Stomach (tissue), 8 donors: ENCODE measurements at regions not wholly inside any gene's neighbourhood (a gene's known extent, or its start where the extent isn't known, plus 50 kb on each side); places are given as distances from the start of the nearest gene placed in this dataset.

Experiments
- DNase-seq, 2 donors: peaks; one replicate each; pipeline versions ENCODE4 v3.0.0 to v3.0.0-alpha.2; 2013 to 2019
- H3K27ac ChIP-seq, 5 donors: fragments of 200-600 bp in 4 of 5; sonication (generic) in 4 of 5; one replicate each; pipeline ENCODE4 v1.5.1; 2013 to 2019; ENCODE audit warnings: mild to moderate bottlenecking in 1 of 5, moderate library complexity in 1 of 5
- H3K27me3 ChIP-seq, 3 donors: fragments of 200-600 bp; sonication (generic); one replicate each; pipeline ENCODE4 v1.5.1; 2017 to 2019; ENCODE audit warnings: mixed run types in 1 of 3
- H3K36me3 ChIP-seq, 4 donors: fragments of 200-600 bp; sonication (generic); 1 replicate in 3 of 4; 2 replicates in 1 of 4; pipeline ENCODE4 v1.5.1; 2016 to 2019
- H3K4me1 ChIP-seq, 4 donors: fragments of 200-600 bp; sonication (generic); one replicate each; pipeline ENCODE4 v1.5.1; 2016 to 2019
- H3K4me3 ChIP-seq, 4 donors: fragments of 200-600 bp; sonication (generic) in 3 of 4; one replicate each; pipeline ENCODE4 v1.5.1; 2016 to 2019; ENCODE audit warnings: mild to moderate bottlenecking in 1 of 4
- H3K9me3 ChIP-seq, 4 donors: fragments of 200-600 bp; sonication (generic); one replicate each; pipeline ENCODE4 v1.5.1; 2016 to 2019
- CTCF ChIP-seq, 7 experiments: fragments of 450-650 bp in 4 of 7; fragments of 200-600 bp in 3 of 7; sonication (generic) in 3 of 7; IDR thresholded peaks; one replicate each; pipeline ENCODE4 v1.5.1; 2016 to 2019; ENCODE audit warnings: antibody characterized with exemption in 7 of 7, control low read depth in 2 of 7, mild to moderate bottlenecking in 1 of 7
- EP300 ChIP-seq: sonication (generic); formaldehyde crosslinking; IDR thresholded peaks from one replicate; pipeline ENCODE4 v1.6.1; 2017; ENCODE audit warnings: antibody characterized with exemption
- POLR2A ChIP-seq, 4 donors: fragments of 450-650 bp; IDR thresholded peaks; one replicate each; pipeline ENCODE4 v1.6.1; 2016; ENCODE audit warnings: antibody characterized with exemption in 4 of 4, control low read depth in 2 of 4, mild to moderate bottlenecking in 1 of 4, moderate library complexity in 1 of 4
- POLR2AphosphoS5 ChIP-seq, 3 donors: sonication (generic); formaldehyde crosslinking; IDR thresholded peaks; one replicate each; pipeline ENCODE4 v1.6.1; 2016; ENCODE audit warnings: antibody characterized with exemption in 3 of 3
- WGBS, 5 donors: extraction: QIAGEN DNeasy Blood & Tissue Kit in 3 of 5; methylation state at CpG; one replicate each; pipeline versions ENCODE4 v1.1.5 to v1.1.7; 2013 to 2018; 5-methylcytosine and 5-hydroxymethylcytosine counted together
- intact Hi-C: fragments of 100-400 bp; cut with DNase I; formaldehyde crosslinking; loops from one replicate; pipeline ENCODE4 v1.15.1; 2023; ENCODE audit warnings: low total_unique reads
- donor health status: healthy with polysubstance abuse.
- donor health status: Bipolar disorder and iron deficiency.
- donor health status: healthy.

- WGBS, 5 donors: 86 to 92% (median 89%) methylated on average over 7 of the region's 7 CpGs
- Histone ChIP-seq H3K9me3 (no peaks in the 10 kb centered on the region), H3K4me3 (no peak overlapping the region), H3K27me3 (no peaks in the 10 kb centered on the region), H3K27ac (no peak overlapping the region), H3K4me1 (peaks cover 0 to 12% (median 3%) of the 10 kb centered on the region in 4 donors), H3K36me3 (no peaks in the 10 kb centered on the region)
- DNase-seq: no peak
- intact Hi-C loops: no loop called here
- no peak for TF ChIP-seq EP300
- TF ChIP-seq POLR2A (IDR thresholded peaks at IDR 0.05): no peak
- no peak for TF ChIP-seq POLR2AphosphoS5 (IDR thresholded peaks at IDR 0.05)
- TF ChIP-seq CTCF (IDR thresholded peaks at IDR 0.05): no peak
Observed at GRCh38 chr2:16115881-16116830, 175.8 kb downstream of the MYCN start.

- peaks cover 0 to 12% (median 3%) of the 10 kb centered on the region in 4 donors for H3K4me1 ChIP-seq
- H3K36me3 ChIP-seq: no peaks in the 10 kb centered on the region
- H3K27me3 ChIP-seq: no peaks in the 10 kb centered on the region
- H3K9me3 ChIP-seq: no peaks in the 10 kb centered on the region
- TF ChIP-seq POLR2A (IDR thresholded peaks at IDR 0.05) (no peak), POLR2AphosphoS5 (IDR thresholded peaks at IDR 0.05) (no peak), EP300 (no peak), CTCF (IDR thresholded peaks at IDR 0.05) (no peak)
- no peak for DNase-seq
- no peak overlapping the region for H3K27ac ChIP-seq
- H3K4me3 ChIP-seq: no peak overlapping the region
- WGBS, 5 donors: 66 to 82% (median 73%) methylated on average over 4 of the region's 4 CpGs
- intact Hi-C loops: no loop called here
Observed at GRCh38 chr2:16115291-16115690, 174.9 kb downstream of the MYCN start.

GRCh38 chr2:16114836-16115235 lies 174.5 kb downstream of the MYCN start:
- H3K4me1 ChIP-seq: peaks cover 0 to 12% (median 3%) of the 10 kb centered on the region in 4 donors
- TF ChIP-seq CTCF (IDR thresholded peaks at IDR 0.05): no peak
- TF ChIP-seq EP300: no peak
- no peak for TF ChIP-seq POLR2A (IDR thresholded peaks at IDR 0.05)
- TF ChIP-seq POLR2AphosphoS5 (IDR thresholded peaks at IDR 0.05): no peak
- H3K9me3 ChIP-seq: no peaks in the 10 kb centered on the region
- peak; percentile 41 to 72 for DNase-seq
- H3K27me3 ChIP-seq: no peaks in the 10 kb centered on the region
- H3K4me3 ChIP-seq: no peak overlapping the region
- H3K36me3 ChIP-seq: no peaks in the 10 kb centered on the region
- 52 to 67% (median 54%) methylated on average over 7 to 8 of the region's 8 CpGs for WGBS, 5 donors
- H3K27ac ChIP-seq: no peak overlapping the region
- intact Hi-C loops: no loop called here

GRCh38 chr2:16114070-16114469 lies 173.7 kb downstream of the MYCN start:
- Histone ChIP-seq H3K27me3 (no peaks in the 10 kb centered on the region), H3K27ac (no peak overlapping the region), H3K4me1 (peaks cover 0 to 12% (median 3%) of the 10 kb centered on the region in 4 donors), H3K36me3 (no peaks in the 10 kb centered on the region), H3K4me3 (no peak overlapping the region), H3K9me3 (no peaks in the 10 kb centered on the region)
- intact Hi-C loops: no loop called here
- TF ChIP-seq EP300 (no peak), POLR2AphosphoS5 (IDR thresholded peaks at IDR 0.05) (no peak)
- DNase-seq: no peak
- WGBS, 5 donors: 87 to 93% (median 90%) methylated on average over 11 of the region's 11 CpGs

GRCh38 chr2:16113568-16113967 lies 173.2 kb downstream of the MYCN start:
- peak in 1 of 4 donors; percentile 86 for TF ChIP-seq POLR2A (IDR thresholded peaks at IDR 0.05)
- TF ChIP-seq CTCF (IDR thresholded peaks at IDR 0.05): no peak
- no peak for TF ChIP-seq EP300
- TF ChIP-seq POLR2AphosphoS5 (IDR thresholded peaks at IDR 0.05): no peak

More at GRCh38 chr2:16113568-16113967, 173.2 kb downstream of the MYCN start:
- 92 to 100% (median 94%) methylated on average over 1 of the region's 1 CpG for WGBS, 5 donors
- no peaks in the 10 kb centered on the region for H3K9me3 ChIP-seq
- no peaks in the 10 kb centered on the region for H3K27me3 ChIP-seq
- DNase-seq: no peak
- H3K4me1 ChIP-seq: peaks cover 0 to 12% (median 3%) of the 10 kb centered on the region in 4 donors
- H3K27ac ChIP-seq: no peak overlapping the region
- no peaks in the 10 kb centered on the region for H3K36me3 ChIP-seq
- intact Hi-C loops: no loop called here
- no peak overlapping the region for H3K4me3 ChIP-seq
